ENCODE measurements at regions not wholly inside any gene's neighbourhood (a gene's known extent, or its start where the extent isn't known, plus 50 kb on each side); places are given as distances from the start of the nearest gene placed in this dataset.

DNA sequence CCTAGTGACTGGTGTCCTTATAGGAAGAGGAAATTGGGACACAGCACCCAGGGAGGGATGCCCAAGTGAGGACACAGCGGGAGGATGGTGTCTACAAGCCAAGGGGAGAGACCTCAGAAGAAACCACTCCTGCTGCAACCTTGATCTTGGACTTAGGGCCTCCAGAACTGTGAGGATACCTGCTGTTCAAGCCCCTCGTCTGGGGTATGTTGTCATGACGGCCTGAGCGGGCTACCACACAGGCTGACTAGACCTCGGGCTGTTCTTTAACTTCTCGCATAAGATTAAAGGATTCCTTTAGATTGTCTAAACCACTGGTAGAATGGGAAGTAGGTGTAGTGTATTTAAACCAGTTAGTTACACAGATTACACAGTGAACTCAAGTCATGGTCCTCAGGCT, 138.3 kb downstream of the ASB1 start:
- no peak overlapping the region for H3K4me2 ChIP-seq (ENCODE audit: low read length)
- H3K4me3 ChIP-seq (ENCODE audit: low read length): no peak overlapping the region
- no peaks in the 10 kb centered on the region for H3K9me3 ChIP-seq (replicated peaks; ENCODE audit: low read length)
- no peaks in the 10 kb centered on the region for H3K36me3 ChIP-seq (ENCODE audit: insufficient read depth, low read length)
- H3K27me3 ChIP-seq (ENCODE audit: control insufficient read depth, insufficient read depth, low read length): peaks cover 38% of the 10 kb centered on the region
- H3K9ac ChIP-seq (ENCODE audit: low read depth, low read length): no peak overlapping the region
- no peaks in the 10 kb centered on the region for H3K4me1 ChIP-seq (ENCODE audit: control insufficient read depth, insufficient read depth, low read length)

- no peak overlapping the region for H3K4me2 ChIP-seq (ENCODE audit: low read length)
- H3K4me1 ChIP-seq (ENCODE audit: control insufficient read depth, insufficient read depth, low read length): no peaks in the 10 kb centered on the region
- H3K27me3 ChIP-seq (ENCODE audit: control insufficient read depth, insufficient read depth, low read length): peaks cover 32% of the 10 kb centered on the region
- no peaks in the 10 kb centered on the region for H3K36me3 ChIP-seq (ENCODE audit: insufficient read depth, low read length)
- H3K4me3 ChIP-seq (ENCODE audit: low read length): no peak overlapping the region
- no peak overlapping the region for H3K9ac ChIP-seq (ENCODE audit: low read depth, low read length)
- no peaks in the 10 kb centered on the region for H3K9me3 ChIP-seq (replicated peaks; ENCODE audit: low read length)
Observed at GRCh38 chr2:238566001-238566645, 139.4 kb downstream of the ASB1 start.

GRCh38 chr2:238567067-238567855, 140.5 kb downstream of the ASB1 start:
- Histone ChIP-seq H3K9ac (ENCODE audit: low read depth, low read length) (no peak overlapping the region), H3K9me3 (replicated peaks; ENCODE audit: low read length) (no peaks in the 10 kb centered on the region), H3K36me3 (ENCODE audit: insufficient read depth, low read length) (no peaks in the 10 kb centered on the region), H3K4me1 (ENCODE audit: control insufficient read depth, insufficient read depth, low read length) (no peaks in the 10 kb centered on the region), H3K27me3 (ENCODE audit: control insufficient read depth, insufficient read depth, low read length) (peaks cover 31% of the 10 kb centered on the region), H3K4me2 (ENCODE audit: low read length) (no peak overlapping the region), H3K4me3 (ENCODE audit: low read length) (no peak overlapping the region)

GRCh38 chr2:238567996-238568395, 141.3 kb downstream of the ASB1 start:
- Histone ChIP-seq H3K9me3 (replicated peaks; ENCODE audit: low read length) (no peaks in the 10 kb centered on the region), H3K4me1 (ENCODE audit: control insufficient read depth, insufficient read depth, low read length) (no peaks in the 10 kb centered on the region), H3K36me3 (ENCODE audit: insufficient read depth, low read length) (no peaks in the 10 kb centered on the region), H3K4me2 (ENCODE audit: low read length) (no peak overlapping the region), H3K27me3 (ENCODE audit: control insufficient read depth, insufficient read depth, low read length) (peaks cover 25% of the 10 kb centered on the region), H3K4me3 (ENCODE audit: low read length) (no peak overlapping the region), H3K9ac (ENCODE audit: low read depth, low read length) (no peak overlapping the region)

DNA sequence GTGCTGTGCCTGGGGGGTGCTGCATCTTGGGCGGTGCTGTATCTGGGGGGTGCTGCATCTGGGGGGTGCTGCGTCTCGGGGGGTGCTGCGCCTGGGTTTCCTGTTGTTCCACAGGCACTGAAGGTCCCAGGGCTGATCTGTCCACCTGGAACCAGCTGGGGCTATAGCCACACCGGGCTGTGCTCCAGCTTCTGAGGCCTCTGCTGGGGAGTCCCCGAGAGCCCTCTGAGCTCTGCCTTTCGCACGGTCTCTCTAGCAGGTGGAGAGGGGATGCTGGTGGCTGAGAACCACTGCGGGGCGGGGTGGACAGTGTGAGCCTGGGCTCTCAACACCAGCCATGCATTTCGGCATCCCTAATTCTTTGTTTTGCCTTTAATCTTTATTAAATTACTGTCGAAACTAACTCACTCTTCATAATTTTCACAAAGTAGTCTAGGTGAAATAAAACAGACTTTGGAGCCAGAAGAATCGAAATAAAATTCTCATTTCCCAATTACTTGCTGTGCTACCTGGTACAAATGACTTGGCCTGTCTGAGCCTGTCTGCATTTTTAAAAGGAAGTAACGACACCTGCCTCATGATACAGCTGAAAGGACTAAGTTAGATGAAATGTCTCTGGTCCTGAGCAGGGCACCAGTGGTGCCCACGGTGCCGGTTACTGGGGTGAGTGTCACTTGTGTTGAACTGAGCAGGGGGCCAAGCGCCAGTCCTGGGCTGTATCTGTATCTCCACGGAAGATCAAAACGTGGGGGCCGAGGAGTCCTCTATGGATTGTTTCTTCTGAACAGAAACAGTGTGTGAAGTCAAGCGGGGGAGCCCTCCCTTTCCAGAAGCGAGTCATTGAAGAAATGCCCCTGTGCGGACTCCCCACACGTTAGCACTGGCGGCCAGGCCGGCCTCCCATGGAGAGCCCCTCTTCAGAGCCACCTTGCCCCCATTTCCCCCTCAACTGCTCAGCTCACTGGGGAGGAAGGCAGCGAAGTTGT, 142.0 kb downstream of the ASB1 start:
- H3K36me3 ChIP-seq (ENCODE audit: insufficient read depth, low read length): no peaks in the 10 kb centered on the region
- H3K4me3 ChIP-seq (ENCODE audit: low read length): no peak overlapping the region
- H3K4me2 ChIP-seq (ENCODE audit: low read length): no peak overlapping the region
- H3K4me1 ChIP-seq (ENCODE audit: control insufficient read depth, insufficient read depth, low read length): no peaks in the 10 kb centered on the region
- no peak overlapping the region for H3K9ac ChIP-seq (ENCODE audit: low read depth, low read length)
- H3K9me3 ChIP-seq (replicated peaks; ENCODE audit: low read length): no peaks in the 10 kb centered on the region
- peaks cover 17% of the 10 kb centered on the region for H3K27me3 ChIP-seq (ENCODE audit: control insufficient read depth, insufficient read depth, low read length)

GRCh38 chr2:238569507-238570195, 142.9 kb downstream of the ASB1 start:
- Histone ChIP-seq H3K36me3 (ENCODE audit: insufficient read depth, low read length) (no peaks in the 10 kb centered on the region), H3K4me1 (ENCODE audit: control insufficient read depth, insufficient read depth, low read length) (no peaks in the 10 kb centered on the region), H3K4me3 (ENCODE audit: low read length) (no peak overlapping the region), H3K27me3 (ENCODE audit: control insufficient read depth, insufficient read depth, low read length) (peaks cover 9% of the 10 kb centered on the region), H3K4me2 (ENCODE audit: low read length) (no peak overlapping the region), H3K9ac (ENCODE audit: low read depth, low read length) (no peak overlapping the region), H3K9me3 (replicated peaks; ENCODE audit: low read length) (no peaks in the 10 kb centered on the region)

DNA sequence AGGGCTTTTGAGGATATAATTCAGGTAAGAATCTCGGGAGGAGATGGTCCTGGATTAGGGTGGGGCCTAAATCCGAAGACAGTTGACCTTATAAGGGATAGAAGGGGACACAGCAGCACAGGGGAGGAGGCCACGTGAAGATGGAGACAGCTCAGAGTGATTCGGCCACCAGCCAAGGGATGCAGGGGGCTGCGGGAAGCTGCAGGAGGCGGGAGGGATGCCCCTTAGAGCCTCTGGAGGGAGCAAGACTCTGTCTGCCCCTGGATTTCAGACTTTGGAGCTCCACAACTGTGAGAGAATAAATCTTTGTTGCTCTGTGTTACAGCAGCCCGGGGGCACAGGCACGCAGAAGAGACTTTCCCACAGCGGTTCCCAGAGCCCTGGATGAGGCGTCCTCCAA, 143.7 kb downstream of the ASB1 start:
- Histone ChIP-seq H3K36me3 (ENCODE audit: insufficient read depth, low read length) (no peaks in the 10 kb centered on the region), H3K27me3 (ENCODE audit: control insufficient read depth, insufficient read depth, low read length) (peaks cover 9% of the 10 kb centered on the region), H3K4me3 (ENCODE audit: low read length) (no peak overlapping the region), H3K9me3 (replicated peaks; ENCODE audit: low read length) (no peaks in the 10 kb centered on the region), H3K4me2 (ENCODE audit: low read length) (no peak overlapping the region), H3K9ac (ENCODE audit: low read depth, low read length) (no peak overlapping the region), H3K4me1 (ENCODE audit: control insufficient read depth, insufficient read depth, low read length) (no peaks in the 10 kb centered on the region)

GRCh38 chr2:238570926-238571325, 144.2 kb downstream of the ASB1 start:
- Histone ChIP-seq H3K27me3 (ENCODE audit: control insufficient read depth, insufficient read depth, low read length) (peaks cover 9% of the 10 kb centered on the region), H3K4me3 (ENCODE audit: low read length) (no peak overlapping the region), H3K4me1 (ENCODE audit: control insufficient read depth, insufficient read depth, low read length) (no peaks in the 10 kb centered on the region), H3K4me2 (ENCODE audit: low read length) (no peak overlapping the region), H3K9ac (ENCODE audit: low read depth, low read length) (no peak overlapping the region), H3K36me3 (ENCODE audit: insufficient read depth, low read length) (no peaks in the 10 kb centered on the region), H3K9me3 (replicated peaks; ENCODE audit: low read length) (no peaks in the 10 kb centered on the region)

DNA sequence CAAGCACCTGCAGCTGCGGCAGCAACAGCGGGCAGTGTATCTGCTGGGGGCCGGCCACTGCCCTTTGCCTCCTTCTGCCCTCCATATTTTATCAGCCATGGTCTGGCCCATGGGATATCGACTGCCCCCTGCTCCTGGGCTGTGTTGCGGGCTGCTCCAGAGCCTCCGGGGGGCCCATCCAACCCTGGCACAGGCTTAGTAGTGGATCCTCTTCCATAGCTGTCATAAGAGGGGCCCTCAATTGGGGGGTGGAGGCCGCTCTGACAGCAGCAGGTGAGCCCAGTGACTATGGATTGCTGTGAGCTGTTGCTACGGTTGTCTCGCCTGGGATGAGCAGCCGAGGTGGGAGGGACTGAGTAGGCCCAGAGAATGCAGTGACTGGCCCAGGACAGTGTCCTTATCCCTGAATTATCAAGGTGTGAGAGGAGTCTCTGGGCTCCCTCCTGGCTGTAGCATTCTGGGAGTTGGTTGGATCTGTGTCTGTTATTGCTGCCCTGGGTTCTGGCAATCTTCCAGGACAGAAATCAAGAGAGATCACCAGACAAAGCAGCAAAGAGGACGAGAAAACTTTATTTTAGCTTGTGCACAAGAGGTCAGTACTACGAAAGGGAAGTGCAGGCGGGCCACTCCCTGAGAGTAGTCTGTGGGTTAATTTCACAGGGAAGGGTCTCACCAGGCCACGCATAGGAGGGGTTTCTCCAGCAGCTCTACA, 145.1 kb downstream of the ASB1 start:
- H3K27me3 ChIP-seq (ENCODE audit: control insufficient read depth, insufficient read depth, low read length): peaks cover 13% of the 10 kb centered on the region
- no peaks in the 10 kb centered on the region for H3K36me3 ChIP-seq (ENCODE audit: insufficient read depth, low read length)
- H3K4me2 ChIP-seq (ENCODE audit: low read length): no peak overlapping the region
- H3K4me3 ChIP-seq (ENCODE audit: low read length): no peak overlapping the region
- H3K9me3 ChIP-seq (replicated peaks; ENCODE audit: low read length): no peaks in the 10 kb centered on the region
- H3K9ac ChIP-seq (ENCODE audit: low read depth, low read length): no peak overlapping the region
- no peaks in the 10 kb centered on the region for H3K4me1 ChIP-seq (ENCODE audit: control insufficient read depth, insufficient read depth, low read length)

GRCh38 chr2:238573065-238573778, 146.5 kb downstream of the ASB1 start:
- Histone ChIP-seq H3K4me1 (ENCODE audit: control insufficient read depth, insufficient read depth, low read length) (no peaks in the 10 kb centered on the region), H3K27me3 (ENCODE audit: control insufficient read depth, insufficient read depth, low read length) (peaks cover 18% of the 10 kb centered on the region), H3K4me2 (ENCODE audit: low read length) (no peak overlapping the region), H3K9ac (ENCODE audit: low read depth, low read length) (no peak overlapping the region), H3K4me3 (ENCODE audit: low read length) (no peak overlapping the region), H3K9me3 (replicated peaks; ENCODE audit: low read length) (no peaks in the 10 kb centered on the region), H3K36me3 (ENCODE audit: insufficient read depth, low read length) (no peaks in the 10 kb centered on the region)
